ENCODE measurements at regions not wholly inside any gene's neighbourhood (a gene's known extent, or its start where the extent isn't known, plus 50 kb on each side); places are given as distances from the start of the nearest gene placed in this dataset.

- no peak overlapping the region for H3K4me3 ChIP-seq (ENCODE audit: low read depth, low read length)
- DNase-seq = no peak
- H3K4me1 ChIP-seq = no peaks in the 10 kb centered on the region
- no peaks in the 10 kb centered on the region for H3K9me3 ChIP-seq
- H3K27me3 ChIP-seq = no peaks in the 10 kb centered on the region
- TF ChIP-seq CTCF (IDR thresholded peaks at IDR 0.05; ENCODE audit: low read depth, low read length) = no peak
- H3K36me3 ChIP-seq = no peaks in the 10 kb centered on the region
Measured at GRCh38 chr7:42344198-42344755, 107.3 kb upstream of the GLI3 start.

GRCh38 chr7:42342381-42342780 lies 105.4 kb upstream of the GLI3 start:
- H3K27me3 ChIP-seq = no peaks in the 10 kb centered on the region
- H3K4me3 ChIP-seq (ENCODE audit: low read depth, low read length) = no peak overlapping the region
- no peak for TF ChIP-seq CTCF (IDR thresholded peaks at IDR 0.05; ENCODE audit: low read depth, low read length)
- H3K36me3 ChIP-seq = no peaks in the 10 kb centered on the region
- no peaks in the 10 kb centered on the region for H3K9me3 ChIP-seq
- DNase-seq = no peak
- no peaks in the 10 kb centered on the region for H3K4me1 ChIP-seq

GRCh38 chr7:42340436-42340835 lies 103.4 kb upstream of the GLI3 start:
- no peaks in the 10 kb centered on the region for H3K36me3 ChIP-seq
- TF ChIP-seq CTCF (IDR thresholded peaks at IDR 0.05; ENCODE audit: low read depth, low read length) = no peak

GRCh38 chr7:42338916-42339540 lies 102.0 kb upstream of the GLI3 start:
- Histone ChIP-seq H3K4me1 (no peaks in the 10 kb centered on the region), H3K36me3 (no peaks in the 10 kb centered on the region), H3K27me3 (no peaks in the 10 kb centered on the region), H3K4me3 (ENCODE audit: low read depth, low read length) (no peak overlapping the region), H3K9me3 (no peaks in the 10 kb centered on the region)
- TF ChIP-seq CTCF (IDR thresholded peaks at IDR 0.05; ENCODE audit: low read depth, low read length) = no peak
- DNase-seq = no peak

More at GRCh38 chr7:42340436-42340835, 103.4 kb upstream of the GLI3 start:
- no peaks in the 10 kb centered on the region for H3K27me3 ChIP-seq
- no peaks in the 10 kb centered on the region for H3K4me1 ChIP-seq
- no peak overlapping the region for H3K4me3 ChIP-seq (ENCODE audit: low read depth, low read length)
- no peak for DNase-seq
- no peaks in the 10 kb centered on the region for H3K9me3 ChIP-seq

DNA sequence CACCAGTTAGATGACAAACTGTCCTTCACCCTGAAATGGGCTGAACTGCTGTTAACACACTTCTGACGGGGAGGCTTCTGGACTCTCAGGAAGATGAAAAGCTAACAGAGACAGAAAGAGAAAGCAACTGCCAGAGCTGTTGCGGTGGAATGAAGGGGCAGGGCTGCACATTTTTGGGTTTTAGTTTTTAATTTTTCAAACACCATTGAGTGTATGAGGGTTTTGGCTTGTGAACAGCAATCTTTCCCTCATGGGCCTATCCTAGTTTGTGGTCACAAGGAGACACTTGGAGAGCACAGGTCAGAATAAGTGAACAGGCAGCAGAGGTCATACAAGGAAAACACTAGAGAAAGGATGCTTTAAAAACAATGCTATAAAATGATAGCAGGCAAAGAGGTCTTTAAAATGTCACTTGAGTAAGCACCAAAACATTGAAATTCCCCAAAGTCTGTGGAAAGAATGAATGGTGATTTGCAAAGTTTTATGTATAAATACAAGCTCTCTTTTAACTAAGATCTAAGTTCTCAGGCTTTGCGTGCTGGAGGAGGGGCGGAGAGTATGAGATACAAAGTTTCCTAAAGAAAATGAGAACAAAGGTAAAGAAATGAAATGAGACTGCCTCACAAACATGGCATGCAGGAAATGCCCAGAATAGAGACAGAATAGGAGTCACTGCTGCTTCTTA lies 101.4 kb upstream of the GLI3 start:
- no peak for DNase-seq
- H3K4me3 ChIP-seq (ENCODE audit: low read depth, low read length) = no peak overlapping the region
- H3K4me1 ChIP-seq = no peaks in the 10 kb centered on the region
- no peaks in the 10 kb centered on the region for H3K36me3 ChIP-seq
- H3K27me3 ChIP-seq = no peaks in the 10 kb centered on the region
- H3K9me3 ChIP-seq = no peaks in the 10 kb centered on the region
- TF ChIP-seq CTCF (IDR thresholded peaks at IDR 0.05; ENCODE audit: low read depth, low read length) = no peak
